Fibroblast of lung (primary cell): ENCODE measurements at regions not wholly inside any gene's neighbourhood (a gene's known extent, or its start where the extent isn't known, plus 50 kb on each side); places are given as distances from the start of the nearest gene placed in this dataset.

ENCODE experiments used
- EZH2 ChIP-seq: IDR thresholded peaks from 2 replicates; pipeline ENCODE4 v1.5.1; 2012; ENCODE audit warnings: low read length, control low read depth, mild to moderate bottlenecking; ENCODE audit errors: missing control alignments
- TF ChIP-seq, protein P1 (sequence below), 2 donors: IDR thresholded peaks in 1 of 2; conservative IDR thresholded peaks in 1 of 2; 1 replicate in 1 of 2; 2 replicates in 1 of 2; pipeline ENCODE4 v1.5.1; 2011 to 2012; ENCODE audit warnings: low read length in 2 of 2, control low read depth in 1 of 2, inconsistent platforms in 1 of 2, low read depth in 1 of 2, mild to moderate bottlenecking in 1 of 2

DNA sequence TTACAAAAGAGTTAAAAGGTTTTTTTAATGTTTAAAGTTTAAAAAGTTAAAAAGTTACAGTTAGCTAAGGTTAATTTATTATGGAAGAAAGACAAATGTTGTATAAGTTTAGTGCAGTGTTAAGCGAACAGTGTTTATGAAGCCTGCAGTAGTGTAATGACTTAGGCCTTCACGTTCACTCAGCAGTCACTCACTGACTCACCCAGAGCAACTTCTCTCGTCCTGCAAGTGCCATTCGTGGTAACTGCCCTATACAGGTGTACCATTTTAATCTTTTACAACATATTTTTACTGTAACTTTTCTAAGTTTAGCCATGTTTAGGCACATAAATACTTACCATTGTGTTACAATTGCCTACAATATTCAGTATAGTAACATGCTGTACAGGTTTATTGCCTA, 398.2 kb upstream of the NBEA start:
- TF ChIP-seq, protein P1, sequence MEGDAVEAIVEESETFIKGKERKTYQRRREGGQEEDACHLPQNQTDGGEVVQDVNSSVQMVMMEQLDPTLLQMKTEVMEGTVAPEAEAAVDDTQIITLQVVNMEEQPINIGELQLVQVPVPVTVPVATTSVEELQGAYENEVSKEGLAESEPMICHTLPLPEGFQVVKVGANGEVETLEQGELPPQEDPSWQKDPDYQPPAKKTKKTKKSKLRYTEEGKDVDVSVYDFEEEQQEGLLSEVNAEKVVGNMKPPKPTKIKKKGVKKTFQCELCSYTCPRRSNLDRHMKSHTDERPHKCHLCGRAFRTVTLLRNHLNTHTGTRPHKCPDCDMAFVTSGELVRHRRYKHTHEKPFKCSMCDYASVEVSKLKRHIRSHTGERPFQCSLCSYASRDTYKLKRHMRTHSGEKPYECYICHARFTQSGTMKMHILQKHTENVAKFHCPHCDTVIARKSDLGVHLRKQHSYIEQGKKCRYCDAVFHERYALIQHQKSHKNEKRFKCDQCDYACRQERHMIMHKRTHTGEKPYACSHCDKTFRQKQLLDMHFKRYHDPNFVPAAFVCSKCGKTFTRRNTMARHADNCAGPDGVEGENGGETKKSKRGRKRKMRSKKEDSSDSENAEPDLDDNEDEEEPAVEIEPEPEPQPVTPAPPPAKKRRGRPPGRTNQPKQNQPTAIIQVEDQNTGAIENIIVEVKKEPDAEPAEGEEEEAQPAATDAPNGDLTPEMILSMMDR (conservative IDR thresholded peaks at IDR 0.05 in 1 of 2, IDR thresholded peaks at IDR 0.05 in 1 of 2; ENCODE audit: low read depth in 1 of 2, low read length in 2 of 2) = no peak
- no peak for TF ChIP-seq EZH2
